GDM1 (cell line): ENCODE measurements at regions not wholly inside any gene's neighbourhood (a gene's known extent, or its start where the extent isn't known, plus 50 kb on each side); places are given as distances from the start of the nearest gene placed in this dataset.

Experiments used
- DNase-seq: peaks from one replicate; lab custom pipeline; 2025; lab: John Stamatoyannopoulos, UW

GRCh38 chr4:85265234-85265633, 209.7 kb upstream of the ARHGAP24 start:
- no peak for DNase-seq

GRCh38 chr4:85268188-85268587, 206.8 kb upstream of the ARHGAP24 start:
- DNase-seq, result no peak

GRCh38 chr4:85268961-85269360, 206.0 kb upstream of the ARHGAP24 start:
- DNase-seq, result no peak

GRCh38 chr4:85274955-85275354, 200.0 kb upstream of the ARHGAP24 start:
- DNase-seq, result no peak

GRCh38 chr4:85280963-85281362, 194.0 kb upstream of the ARHGAP24 start:
- no peak for DNase-seq

GRCh38 chr4:85291226-85291625, 183.7 kb upstream of the ARHGAP24 start:
- no peak for DNase-seq

- DNase-seq, result no peak
Measured at GRCh38 chr4:85298037-85298436, 176.9 kb upstream of the ARHGAP24 start.

- no peak for DNase-seq
Measured at GRCh38 chr4:85302193-85302736, 172.7 kb upstream of the ARHGAP24 start.

- DNase-seq, result no peak
Measured at GRCh38 chr4:85302756-85303155, 172.2 kb upstream of the ARHGAP24 start.

GRCh38 chr4:85318415-85318814, 156.5 kb upstream of the ARHGAP24 start:
- no peak for DNase-seq

- no peak for DNase-seq
Measured at GRCh38 chr4:85358831-85359230, 116.1 kb upstream of the ARHGAP24 start.

GRCh38 chr4:85362550-85362949, 112.4 kb upstream of the ARHGAP24 start:
- DNase-seq, result no peak

GRCh38 chr4:85367815-85368214, 107.1 kb upstream of the ARHGAP24 start:
- no peak for DNase-seq

GRCh38 chr4:85368240-85368639, 106.7 kb upstream of the ARHGAP24 start:
- no peak for DNase-seq

GRCh38 chr4:85368932-85369331, 106.0 kb upstream of the ARHGAP24 start:
- no peak for DNase-seq

GRCh38 chr4:85369703-85370380, 105.1 kb upstream of the ARHGAP24 start:
- DNase-seq, result no peak

GRCh38 chr4:85370400-85371032, 104.4 kb upstream of the ARHGAP24 start:
- DNase-seq, result peak; percentile 45

- DNase-seq, result no peak
Measured at GRCh38 chr4:85372966-85373365, 102.0 kb upstream of the ARHGAP24 start.

GRCh38 chr4:85376285-85376684, 98.7 kb upstream of the ARHGAP24 start:
- no peak for DNase-seq

- DNase-seq, result no peak
Measured at GRCh38 chr4:85381968-85382367, 93.0 kb upstream of the ARHGAP24 start.

GRCh38 chr4:85391071-85391470, 83.9 kb upstream of the ARHGAP24 start:
- no peak for DNase-seq

GRCh38 chr4:85391589-85392410, 83.2 kb upstream of the ARHGAP24 start:
- DNase-seq, result no peak

GRCh38 chr4:85393201-85393600, 81.7 kb upstream of the ARHGAP24 start:
- DNase-seq, result no peak
